Rectal smooth muscle tissue (tissue), 1 donor: ENCODE measurements at regions not wholly inside any gene's neighbourhood (a gene's known extent, or its start where the extent isn't known, plus 50 kb on each side); places are given as distances from the start of the nearest gene placed in this dataset.

Experiments
- H3K27ac ChIP-seq: one replicate; pipeline ENCODE4 v1.7.0; 2013; ENCODE audit warnings: low read depth, low read length, inconsistent platforms
- H3K27me3 ChIP-seq: one replicate; pipeline ENCODE4 v1.7.0; 2013; ENCODE audit warnings: low read length; ENCODE audit not compliant: control insufficient read depth, insufficient read depth
- H3K36me3 ChIP-seq: one replicate; pipeline ENCODE4 v1.7.0; 2013; ENCODE audit warnings: low read length; ENCODE audit not compliant: control insufficient read depth, insufficient read depth
- H3K4me1 ChIP-seq: one replicate; pipeline ENCODE4 v1.7.0; 2013; ENCODE audit warnings: low read length; ENCODE audit not compliant: control insufficient read depth, insufficient read depth
- H3K4me3 ChIP-seq: one replicate; pipeline ENCODE4 v1.7.0; 2013; ENCODE audit warnings: low read length
- H3K9ac ChIP-seq: one replicate; pipeline ENCODE4 v1.7.0; 2013; ENCODE audit warnings: low read length

DNA sequence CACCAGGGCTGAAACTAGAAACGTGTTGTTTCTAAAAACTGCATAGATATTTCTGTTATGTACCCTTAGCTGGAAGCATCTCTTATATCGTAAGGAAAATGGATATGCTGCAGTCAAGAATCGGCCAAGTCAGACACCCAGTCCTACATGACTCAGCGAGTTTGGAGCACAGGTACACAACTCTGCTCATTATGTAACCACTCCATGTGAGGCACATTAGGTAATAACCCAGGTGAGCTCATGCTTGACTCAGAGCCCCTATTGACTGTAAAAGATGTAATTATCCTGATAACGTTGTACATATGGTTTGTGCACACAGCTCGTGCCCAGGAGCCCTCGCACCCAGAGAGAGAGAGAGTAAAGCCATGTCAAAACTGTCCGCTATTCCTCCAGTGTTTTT is 593.7 kb upstream of the ACO1 start:
- Histone ChIP-seq H3K4me1 (no peaks in the 10 kb centered on the region), H3K36me3 (no peaks in the 10 kb centered on the region), H3K27me3 (no peaks in the 10 kb centered on the region), H3K27ac (no peak overlapping the region), H3K4me3 (no peak overlapping the region), H3K9ac (no peak overlapping the region)

DNA sequence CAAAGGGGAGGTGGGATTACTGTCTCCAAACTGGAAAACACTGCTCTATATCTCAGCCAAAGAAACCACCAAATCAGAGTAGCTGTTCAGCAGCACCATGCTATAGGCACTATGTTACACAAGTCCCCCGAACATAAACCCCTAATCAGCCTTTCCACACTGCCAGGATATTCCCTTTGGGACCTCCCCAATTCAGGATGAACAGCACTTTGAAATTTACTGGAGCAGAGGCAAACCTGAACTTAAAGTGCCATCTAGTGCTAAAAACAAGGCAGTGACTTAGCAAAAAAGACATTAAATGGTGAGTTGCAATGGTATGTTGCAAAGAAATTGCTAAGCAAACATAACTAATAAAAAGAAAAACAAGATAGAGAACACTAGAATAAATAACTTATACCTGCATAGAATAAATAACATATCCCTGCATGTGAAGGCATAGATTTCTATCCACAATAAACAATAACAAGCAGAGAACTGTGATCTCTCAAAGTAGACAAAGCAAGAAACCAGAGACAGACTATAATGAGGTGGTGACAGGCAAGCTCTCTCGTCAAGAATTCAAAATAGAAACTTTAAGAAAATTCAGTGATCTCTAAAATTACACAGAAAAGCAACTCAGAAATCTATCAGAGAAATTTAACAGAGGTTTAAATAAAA is 584.4 kb upstream of the ACO1 start:
- Histone ChIP-seq H3K9ac (no peak overlapping the region), H3K4me3 (no peak overlapping the region), H3K36me3 (no peaks in the 10 kb centered on the region), H3K4me1 (no peaks in the 10 kb centered on the region), H3K27me3 (no peaks in the 10 kb centered on the region), H3K27ac (no peak overlapping the region)

DNA sequence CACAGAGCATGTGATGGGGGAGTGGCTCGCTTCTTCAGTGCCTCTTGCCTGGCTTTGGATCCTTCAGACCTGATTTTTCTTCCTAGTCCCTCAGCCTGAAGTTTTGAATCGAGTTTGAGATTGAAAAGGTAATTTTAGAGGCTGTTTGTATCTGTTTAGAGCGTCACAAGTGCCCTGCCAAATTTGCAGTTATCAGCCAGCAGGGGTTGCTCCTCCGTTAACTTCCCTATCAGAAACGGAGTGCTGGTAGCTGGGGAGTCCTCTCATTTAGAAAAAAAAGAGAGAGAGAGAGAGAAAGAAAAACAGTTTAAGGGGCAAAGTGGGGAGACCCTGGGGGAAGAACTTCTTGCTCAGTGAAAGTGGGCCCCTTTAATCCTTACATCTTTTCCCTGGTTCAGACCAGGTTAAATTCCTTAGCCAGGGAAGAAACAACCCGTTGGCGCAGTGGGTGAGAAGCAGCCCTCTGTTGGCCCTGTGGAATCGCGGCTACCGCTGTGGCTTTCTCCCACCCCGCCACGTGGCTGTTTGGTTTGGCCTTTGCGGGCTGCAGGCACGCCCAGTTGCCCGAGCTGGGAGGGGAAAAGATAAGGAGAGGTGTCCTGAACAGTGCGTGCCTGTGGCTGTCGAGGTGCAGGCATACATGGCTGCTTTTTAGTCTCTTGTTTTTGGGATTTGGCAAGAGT is 576.7 kb upstream of the ACO1 start:
- H3K27ac ChIP-seq = no peak overlapping the region
- no peak overlapping the region for H3K4me3 ChIP-seq
- H3K9ac ChIP-seq = no peak overlapping the region
- no peaks in the 10 kb centered on the region for H3K4me1 ChIP-seq
- no peaks in the 10 kb centered on the region for H3K36me3 ChIP-seq
- H3K27me3 ChIP-seq = no peaks in the 10 kb centered on the region

DNA sequence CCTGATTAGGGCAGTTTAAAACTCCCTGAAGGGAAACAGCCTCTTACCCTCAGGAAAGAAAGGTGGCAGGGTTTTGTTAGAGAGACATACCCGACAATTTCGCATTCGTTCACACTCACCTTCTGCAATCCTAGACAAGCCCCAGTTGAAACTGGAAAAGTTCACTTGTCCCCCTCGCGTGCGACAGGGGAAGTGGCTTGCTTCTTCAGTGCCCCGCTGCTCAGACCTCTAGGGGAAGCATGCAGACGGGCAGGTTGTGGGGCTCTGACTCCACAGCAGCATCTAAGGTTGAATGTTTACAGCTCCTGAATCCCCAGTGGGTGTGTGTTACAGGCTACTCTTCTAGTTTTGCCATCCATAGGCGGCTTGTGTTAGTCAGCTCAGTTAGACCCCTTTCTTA is 575.7 kb upstream of the ACO1 start:
- no peaks in the 10 kb centered on the region for H3K4me1 ChIP-seq
- H3K4me3 ChIP-seq = no peak overlapping the region
- H3K27ac ChIP-seq = no peak overlapping the region
- no peaks in the 10 kb centered on the region for H3K27me3 ChIP-seq
- no peaks in the 10 kb centered on the region for H3K36me3 ChIP-seq
- no peak overlapping the region for H3K9ac ChIP-seq

DNA sequence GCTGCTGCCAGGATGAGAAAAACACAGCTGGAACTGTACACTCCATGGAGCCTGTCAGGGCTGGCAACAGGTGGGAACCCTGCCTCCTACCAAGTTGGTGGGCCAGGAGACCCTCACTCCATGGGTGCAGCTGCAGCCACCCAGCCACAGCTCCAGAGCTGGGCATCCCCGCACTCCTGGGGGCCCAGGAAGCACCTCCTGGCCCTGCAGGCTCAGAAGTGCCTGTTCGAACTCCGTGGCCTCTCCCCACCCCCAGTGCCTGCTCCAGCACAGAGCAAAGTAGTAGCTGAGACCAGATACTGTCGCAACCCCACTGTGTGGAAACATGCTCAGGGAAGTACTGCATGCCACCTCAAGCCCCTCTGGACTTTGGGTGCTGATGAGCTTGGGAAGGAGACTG is 564.0 kb upstream of the ACO1 start:
- no peak overlapping the region for H3K27ac ChIP-seq
- no peak overlapping the region for H3K4me3 ChIP-seq
- H3K9ac ChIP-seq = no peak overlapping the region
- H3K36me3 ChIP-seq = no peaks in the 10 kb centered on the region
- H3K27me3 ChIP-seq = no peaks in the 10 kb centered on the region
- H3K4me1 ChIP-seq = no peaks in the 10 kb centered on the region

DNA sequence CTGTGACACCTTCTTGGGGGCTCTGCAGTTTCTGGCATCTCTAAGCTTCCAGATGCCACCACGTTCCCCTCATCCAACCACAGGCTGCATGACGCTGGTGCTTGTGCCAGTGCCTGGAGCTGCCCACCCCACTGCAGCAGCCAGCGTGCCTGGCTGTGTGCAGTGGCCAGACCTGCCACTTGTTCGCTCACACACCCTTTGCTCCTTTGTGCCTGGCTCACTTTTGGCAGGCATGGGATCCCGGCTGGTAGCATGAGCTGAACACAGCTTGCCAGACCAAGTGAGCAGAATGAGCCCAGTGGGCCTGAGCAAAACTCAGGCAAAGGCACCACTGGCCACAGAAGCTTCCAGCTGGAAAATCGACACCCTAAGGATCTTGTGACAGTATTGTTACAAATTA is 562.9 kb upstream of the ACO1 start:
- no peaks in the 10 kb centered on the region for H3K36me3 ChIP-seq

DNA sequence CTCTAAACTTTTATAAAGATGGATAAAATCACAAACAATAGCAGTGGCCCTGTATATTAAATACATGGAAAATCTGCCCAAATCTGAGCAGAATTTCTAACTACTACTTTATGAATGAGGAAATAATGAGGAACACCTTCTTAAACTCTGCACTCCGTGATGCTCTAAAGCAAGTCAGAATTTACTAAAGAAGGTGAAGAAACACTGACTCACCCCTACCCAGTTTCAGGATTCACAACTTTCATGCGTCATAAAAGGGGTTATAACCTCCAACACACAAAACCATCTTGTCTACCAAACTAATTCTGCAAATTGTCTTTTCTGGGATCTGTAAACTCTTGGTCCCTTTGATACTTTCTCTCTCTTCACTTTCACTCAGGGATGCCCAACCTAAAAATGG is 561.1 kb upstream of the ACO1 start:
- Histone ChIP-seq H3K4me1 (no peaks in the 10 kb centered on the region), H3K27ac (no peak overlapping the region), H3K9ac (no peak overlapping the region), H3K4me3 (no peak overlapping the region), H3K36me3 (no peaks in the 10 kb centered on the region), H3K27me3 (no peaks in the 10 kb centered on the region)

More for the DNA sequence above, 562.9 kb upstream of the ACO1 start:
- Histone ChIP-seq H3K27ac (no peak overlapping the region), H3K4me1 (no peaks in the 10 kb centered on the region), H3K9ac (no peak overlapping the region), H3K27me3 (no peaks in the 10 kb centered on the region), H3K4me3 (no peak overlapping the region)

DNA sequence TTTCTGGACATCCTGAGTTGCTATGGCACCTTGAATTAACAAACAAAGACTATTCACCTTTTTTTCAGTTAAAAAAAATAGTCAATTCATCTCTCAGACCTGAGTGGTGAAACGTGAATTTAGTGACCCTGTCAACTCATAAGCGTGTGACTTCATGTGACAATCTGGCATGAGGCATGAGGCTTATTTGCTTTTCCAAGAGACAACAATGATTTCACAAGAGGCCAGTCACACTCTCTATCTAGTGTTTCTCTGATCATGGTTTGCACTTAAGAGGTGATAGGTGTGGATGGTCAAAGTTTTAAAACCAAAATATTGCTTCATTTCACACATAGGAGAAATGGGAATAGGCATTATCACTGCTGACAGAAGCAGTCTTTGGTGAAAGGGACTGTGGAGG is 559.6 kb upstream of the ACO1 start:
- no peaks in the 10 kb centered on the region for H3K36me3 ChIP-seq
- H3K4me3 ChIP-seq = no peak overlapping the region
- no peaks in the 10 kb centered on the region for H3K27me3 ChIP-seq
- no peak overlapping the region for H3K9ac ChIP-seq
- no peaks in the 10 kb centered on the region for H3K4me1 ChIP-seq
- no peak overlapping the region for H3K27ac ChIP-seq

DNA sequence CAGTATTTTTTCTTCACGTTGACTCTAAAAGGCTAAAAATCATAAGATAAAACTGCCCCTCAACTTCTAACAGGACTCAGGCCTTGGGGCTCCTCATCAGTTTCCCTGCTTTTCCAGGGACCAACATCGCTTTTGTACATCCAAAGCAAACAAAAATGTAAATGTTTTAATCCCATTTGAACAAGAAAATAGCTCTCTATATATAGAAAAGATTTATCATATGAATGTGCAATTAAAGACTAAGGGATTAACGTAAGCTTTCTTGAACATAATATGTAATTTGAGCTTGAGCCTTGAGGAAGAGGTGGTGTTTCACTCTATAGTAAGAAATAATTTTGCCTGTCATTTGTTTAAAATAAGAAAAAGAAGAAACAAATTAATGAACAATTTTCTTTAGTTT is 547.2 kb upstream of the ACO1 start:
- Histone ChIP-seq H3K27ac (no peak overlapping the region), H3K27me3 (no peaks in the 10 kb centered on the region), H3K36me3 (no peaks in the 10 kb centered on the region), H3K4me3 (no peak overlapping the region), H3K4me1 (no peaks in the 10 kb centered on the region), H3K9ac (no peak overlapping the region)

DNA sequence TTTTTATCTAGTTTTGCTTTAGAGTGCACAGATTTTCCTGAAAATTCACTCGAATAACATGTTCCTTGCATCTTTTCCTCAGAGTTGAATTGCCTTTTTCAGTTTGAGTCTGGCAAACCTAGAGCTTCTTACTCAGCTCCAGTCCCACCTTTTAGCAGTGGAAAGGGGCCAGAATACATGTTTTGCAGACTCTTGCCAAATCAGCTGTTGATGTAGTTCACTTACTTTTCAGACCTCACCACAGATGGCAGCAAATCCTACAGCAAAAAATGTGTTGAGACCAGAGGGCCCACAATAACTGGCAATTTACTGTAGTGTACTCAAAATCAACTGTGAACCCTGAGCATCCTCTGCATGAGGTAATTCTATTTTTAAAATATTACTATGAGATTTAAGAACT is 545.2 kb upstream of the ACO1 start:
- H3K9ac ChIP-seq = no peak overlapping the region
- no peaks in the 10 kb centered on the region for H3K36me3 ChIP-seq
- no peaks in the 10 kb centered on the region for H3K4me1 ChIP-seq
- H3K27me3 ChIP-seq = no peaks in the 10 kb centered on the region
- H3K4me3 ChIP-seq = no peak overlapping the region
- no peak overlapping the region for H3K27ac ChIP-seq

DNA sequence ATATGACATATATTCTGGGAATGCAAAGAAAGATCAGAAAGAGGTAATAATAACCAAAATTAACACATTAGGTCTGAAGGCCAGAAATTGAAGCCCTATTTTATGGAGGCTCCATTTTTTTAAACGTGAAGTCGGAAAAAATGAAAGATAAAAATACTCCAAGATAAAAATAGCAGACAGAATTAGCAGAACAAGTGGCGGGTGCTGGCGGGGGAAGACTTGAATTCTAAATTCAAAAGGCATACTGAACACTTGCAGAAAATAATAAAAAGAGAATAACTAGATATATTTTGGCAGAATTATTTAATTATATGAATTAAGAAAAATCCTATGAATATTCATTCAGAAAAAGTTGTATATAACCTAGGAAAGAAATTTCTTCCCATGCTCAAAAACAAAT is 543.7 kb upstream of the ACO1 start:
- no peak overlapping the region for H3K27ac ChIP-seq
- H3K4me3 ChIP-seq = no peak overlapping the region
- no peaks in the 10 kb centered on the region for H3K27me3 ChIP-seq
- no peaks in the 10 kb centered on the region for H3K36me3 ChIP-seq
- H3K9ac ChIP-seq = no peak overlapping the region
- no peaks in the 10 kb centered on the region for H3K4me1 ChIP-seq

DNA sequence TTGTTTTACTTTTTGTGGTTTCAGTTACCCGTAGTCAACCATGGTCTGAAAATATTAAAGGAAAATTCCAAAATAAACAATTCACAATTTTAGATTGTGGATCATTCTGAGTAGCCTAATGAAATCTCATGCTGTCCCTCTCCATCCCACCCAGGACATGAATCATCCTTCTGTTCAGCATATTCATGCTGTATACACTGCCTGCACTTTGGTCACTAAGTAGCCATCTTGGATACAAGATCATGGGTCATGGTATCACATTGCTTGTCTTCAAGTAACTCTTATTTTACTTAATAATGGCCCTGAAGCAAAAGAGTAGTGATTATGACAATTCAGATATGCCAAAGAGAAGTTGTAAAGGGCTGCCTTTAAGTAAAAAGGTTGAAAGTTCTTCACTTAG is 536.5 kb upstream of the ACO1 start:
- no peak overlapping the region for H3K4me3 ChIP-seq
- no peak overlapping the region for H3K9ac ChIP-seq
- no peaks in the 10 kb centered on the region for H3K36me3 ChIP-seq
- H3K27ac ChIP-seq = no peak overlapping the region
- H3K27me3 ChIP-seq = no peaks in the 10 kb centered on the region
- no peaks in the 10 kb centered on the region for H3K4me1 ChIP-seq
